ENCODE measurements at regions not wholly inside any gene's neighbourhood (a gene's known extent, or its start where the extent isn't known, plus 50 kb on each side); places are given as distances from the start of the nearest gene placed in this dataset.
"Not testable (repeated sequence)": the region's sequence is repeated elsewhere in the genome, so short reads cannot be mapped to it uniquely, and the experiment has no call there.

GRCh38 chr7:109637428-109637990, 1067.8 kb downstream of the DNAJB9 start:
- Histone ChIP-seq H3K4me3 (ENCODE audit: low read depth in 1 of 2, low read length in 2 of 2) (no peak overlapping the region), H3K4me1 (ENCODE audit: control insufficient read depth in 1 of 2, insufficient read depth in 2 of 2, low read length in 2 of 2) (no peaks in the 10 kb centered on the region), H3K27me3 (ENCODE audit: low read depth, low read length) (no peaks in the 10 kb centered on the region), H3K9me3 (ENCODE audit: control insufficient read depth in 1 of 2, low read length in 2 of 2) (peaks cover 0 to 4% of the 10 kb centered on the region in 2 donors), H3K27ac (ENCODE audit: low read length) (no peak overlapping the region), H3K36me3 (ENCODE audit: control insufficient read depth in 1 of 2, insufficient read depth in 2 of 2, low read length in 2 of 2) (no peaks in the 10 kb centered on the region)

GRCh38 chr7:109638321-109638720, 1068.6 kb downstream of the DNAJB9 start:
- H3K4me3 ChIP-seq (ENCODE audit: low read depth in 1 of 2, low read length in 2 of 2) = no peak overlapping the region
- H3K36me3 ChIP-seq (ENCODE audit: control insufficient read depth in 1 of 2, insufficient read depth in 2 of 2, low read length in 2 of 2) = no peaks in the 10 kb centered on the region
- no peaks in the 10 kb centered on the region for H3K9me3 ChIP-seq (ENCODE audit: control insufficient read depth in 1 of 2, low read length in 2 of 2)
- no peaks in the 10 kb centered on the region for H3K4me1 ChIP-seq (ENCODE audit: control insufficient read depth in 1 of 2, insufficient read depth in 2 of 2, low read length in 2 of 2)
- no peaks in the 10 kb centered on the region for H3K27me3 ChIP-seq (ENCODE audit: low read depth, low read length)
- no peak overlapping the region for H3K27ac ChIP-seq (ENCODE audit: low read length)

GRCh38 chr7:109639561-109639960, 1069.9 kb downstream of the DNAJB9 start:
- Histone ChIP-seq H3K4me3 (ENCODE audit: low read depth in 1 of 2, low read length in 2 of 2) (no peak overlapping the region), H3K36me3 (ENCODE audit: control insufficient read depth in 1 of 2, insufficient read depth in 2 of 2, low read length in 2 of 2) (no peaks in the 10 kb centered on the region), H3K9me3 (ENCODE audit: control insufficient read depth in 1 of 2, low read length in 2 of 2) (no peaks in the 10 kb centered on the region), H3K27me3 (ENCODE audit: low read depth, low read length) (no peaks in the 10 kb centered on the region), H3K4me1 (ENCODE audit: control insufficient read depth in 1 of 2, insufficient read depth in 2 of 2, low read length in 2 of 2) (no peaks in the 10 kb centered on the region), H3K27ac (ENCODE audit: low read length) (no peak overlapping the region)

GRCh38 chr7:109641445-109641844, 1071.8 kb downstream of the DNAJB9 start:
- Histone ChIP-seq H3K4me3 (ENCODE audit: low read depth in 1 of 2, low read length in 2 of 2) (no peak overlapping the region), H3K9me3 (ENCODE audit: control insufficient read depth in 1 of 2, low read length in 2 of 2) (no peaks in the 10 kb centered on the region), H3K36me3 (ENCODE audit: control insufficient read depth in 1 of 2, insufficient read depth in 2 of 2, low read length in 2 of 2) (no peaks in the 10 kb centered on the region), H3K4me1 (ENCODE audit: control insufficient read depth in 1 of 2, insufficient read depth in 2 of 2, low read length in 2 of 2) (no peaks in the 10 kb centered on the region), H3K27me3 (ENCODE audit: low read depth, low read length) (no peaks in the 10 kb centered on the region), H3K27ac (ENCODE audit: low read length) (no peak overlapping the region)

- Histone ChIP-seq H3K36me3 (ENCODE audit: control insufficient read depth in 1 of 2, insufficient read depth in 2 of 2, low read length in 2 of 2) (no peaks in the 10 kb centered on the region), H3K4me1 (ENCODE audit: control insufficient read depth in 1 of 2, insufficient read depth in 2 of 2, low read length in 2 of 2) (no peaks in the 10 kb centered on the region), H3K4me3 (ENCODE audit: low read depth in 1 of 2, low read length in 2 of 2) (no peak overlapping the region)
Measured at GRCh38 chr7:109646124-109646523, 1076.5 kb downstream of the DNAJB9 start.

GRCh38 chr7:109646594-109646993, 1076.9 kb downstream of the DNAJB9 start:
- not testable (repeated sequence) for H3K36me3 ChIP-seq (ENCODE audit: control insufficient read depth in 1 of 2, insufficient read depth in 2 of 2, low read length in 2 of 2); H3K4me3 ChIP-seq (ENCODE audit: low read depth in 1 of 2, low read length in 2 of 2); H3K27me3 ChIP-seq (ENCODE audit: low read depth, low read length); H3K9me3 ChIP-seq (ENCODE audit: control insufficient read depth in 1 of 2, low read length in 2 of 2); H3K27ac ChIP-seq (ENCODE audit: low read length); H3K4me1 ChIP-seq (ENCODE audit: control insufficient read depth in 1 of 2, insufficient read depth in 2 of 2, low read length in 2 of 2)

More at GRCh38 chr7:109646124-109646523, 1076.5 kb downstream of the DNAJB9 start:
- no peak overlapping the region for H3K27ac ChIP-seq (ENCODE audit: low read length)
- no peaks in the 10 kb centered on the region for H3K27me3 ChIP-seq (ENCODE audit: low read depth, low read length)
- H3K9me3 ChIP-seq (ENCODE audit: control insufficient read depth in 1 of 2, low read length in 2 of 2) = no peaks in the 10 kb centered on the region

- not testable (repeated sequence) for H3K4me3 ChIP-seq (ENCODE audit: low read depth in 1 of 2, low read length in 2 of 2); H3K36me3 ChIP-seq (ENCODE audit: control insufficient read depth in 1 of 2, insufficient read depth in 2 of 2, low read length in 2 of 2); H3K9me3 ChIP-seq (ENCODE audit: control insufficient read depth in 1 of 2, low read length in 2 of 2); H3K27ac ChIP-seq (ENCODE audit: low read length); H3K4me1 ChIP-seq (ENCODE audit: control insufficient read depth in 1 of 2, insufficient read depth in 2 of 2, low read length in 2 of 2); H3K27me3 ChIP-seq (ENCODE audit: low read depth, low read length)
Measured at GRCh38 chr7:109647263-109647662, 1077.6 kb downstream of the DNAJB9 start.

- H3K27ac ChIP-seq (ENCODE audit: low read length) = no peak overlapping the region
- no peaks in the 10 kb centered on the region for H3K36me3 ChIP-seq (ENCODE audit: control insufficient read depth in 1 of 2, insufficient read depth in 2 of 2, low read length in 2 of 2)
- H3K4me1 ChIP-seq (ENCODE audit: control insufficient read depth in 1 of 2, insufficient read depth in 2 of 2, low read length in 2 of 2) = no peaks in the 10 kb centered on the region
- no peaks in the 10 kb centered on the region for H3K27me3 ChIP-seq (ENCODE audit: low read depth, low read length)
- no peaks in the 10 kb centered on the region for H3K9me3 ChIP-seq (ENCODE audit: control insufficient read depth in 1 of 2, low read length in 2 of 2)
- no peak overlapping the region for H3K4me3 ChIP-seq (ENCODE audit: low read depth in 1 of 2, low read length in 2 of 2)
Measured at GRCh38 chr7:109659261-109659660, 1089.6 kb downstream of the DNAJB9 start.

- H3K36me3 ChIP-seq (ENCODE audit: control insufficient read depth in 1 of 2, insufficient read depth in 2 of 2, low read length in 2 of 2) = no peaks in the 10 kb centered on the region
- no peaks in the 10 kb centered on the region for H3K4me1 ChIP-seq (ENCODE audit: control insufficient read depth in 1 of 2, insufficient read depth in 2 of 2, low read length in 2 of 2)
- H3K4me3 ChIP-seq (ENCODE audit: low read depth in 1 of 2, low read length in 2 of 2) = no peak overlapping the region
- H3K27ac ChIP-seq (ENCODE audit: low read length) = no peak overlapping the region
- no peaks in the 10 kb centered on the region for H3K27me3 ChIP-seq (ENCODE audit: low read depth, low read length)
- H3K9me3 ChIP-seq (ENCODE audit: control insufficient read depth in 1 of 2, low read length in 2 of 2) = no peaks in the 10 kb centered on the region
Measured at GRCh38 chr7:109660401-109660800, 1090.7 kb downstream of the DNAJB9 start.

- H3K27ac ChIP-seq (ENCODE audit: low read length) = no peak overlapping the region
- no peaks in the 10 kb centered on the region for H3K4me1 ChIP-seq (ENCODE audit: control insufficient read depth in 1 of 2, insufficient read depth in 2 of 2, low read length in 2 of 2)
- no peak overlapping the region for H3K4me3 ChIP-seq (ENCODE audit: low read depth in 1 of 2, low read length in 2 of 2)
- H3K27me3 ChIP-seq (ENCODE audit: low read depth, low read length) = no peaks in the 10 kb centered on the region
- no peaks in the 10 kb centered on the region for H3K36me3 ChIP-seq (ENCODE audit: control insufficient read depth in 1 of 2, insufficient read depth in 2 of 2, low read length in 2 of 2)
- no peaks in the 10 kb centered on the region for H3K9me3 ChIP-seq (ENCODE audit: control insufficient read depth in 1 of 2, low read length in 2 of 2)
Measured at GRCh38 chr7:109663806-109664205, 1094.1 kb downstream of the DNAJB9 start.

GRCh38 chr7:109687269-109687668, 1117.6 kb downstream of the DNAJB9 start:
- not testable (repeated sequence) for H3K27me3 ChIP-seq (ENCODE audit: low read depth, low read length); H3K27ac ChIP-seq (ENCODE audit: low read length); H3K9me3 ChIP-seq (ENCODE audit: control insufficient read depth in 1 of 2, low read length in 2 of 2); H3K36me3 ChIP-seq (ENCODE audit: control insufficient read depth in 1 of 2, insufficient read depth in 2 of 2, low read length in 2 of 2); H3K4me3 ChIP-seq (ENCODE audit: low read depth in 1 of 2, low read length in 2 of 2); H3K4me1 ChIP-seq (ENCODE audit: control insufficient read depth in 1 of 2, insufficient read depth in 2 of 2, low read length in 2 of 2)

- H3K27me3 ChIP-seq (ENCODE audit: low read depth, low read length) = not testable (repeated sequence)
Measured at GRCh38 chr7:109692613-109693012, 1122.9 kb downstream of the DNAJB9 start.

More at GRCh38 chr7:109692613-109693012, 1122.9 kb downstream of the DNAJB9 start:
- not testable (repeated sequence) for H3K36me3 ChIP-seq (ENCODE audit: control insufficient read depth in 1 of 2, insufficient read depth in 2 of 2, low read length in 2 of 2); H3K4me3 ChIP-seq (ENCODE audit: low read depth in 1 of 2, low read length in 2 of 2); H3K9me3 ChIP-seq (ENCODE audit: control insufficient read depth in 1 of 2, low read length in 2 of 2); H3K27ac ChIP-seq (ENCODE audit: low read length); H3K4me1 ChIP-seq (ENCODE audit: control insufficient read depth in 1 of 2, insufficient read depth in 2 of 2, low read length in 2 of 2)

All from muscle layer of duodenum (tissue), 2 donors.